HEK293 (cell line): ENCODE measurements at regions not wholly inside any gene's neighbourhood (a gene's known extent, or its start where the extent isn't known, plus 50 kb on each side); places are given as distances from the start of the nearest gene placed in this dataset.

Experiments used
- CTCF ChIA-PET: fragments of 350-600 bp; formaldehyde crosslinking; extraction: SDS; loops from one replicate; lab custom pipeline; 2021; ENCODE audit warnings: antibody characterized with exemption; lab: Yijun Ruan, JAX
- POLR2A ChIA-PET: fragments of 300-600 bp; formaldehyde crosslinking; extraction: SDS; loops from one replicate; lab custom pipeline; 2020; ENCODE audit warnings: antibody characterized with exemption, inconsistent platforms; lab: Yijun Ruan, JAX
- H3K27ac ChIP-seq: fragments of 200-500 bp; sonication (Bioruptor generic); 2 replicates; pipeline ENCODE4 v1.5.1; 2014; ENCODE audit warnings: low read depth, low read length, control low read depth, inconsistent platforms; ENCODE audit errors: extremely low read depth
- H3K36me3 ChIP-seq, 2 experiments: fragments of 200-500 bp in 1 of 2; sonication (Bioruptor generic) in 1 of 2; 1 replicate in 1 of 2; 2 replicates in 1 of 2; pipeline ENCODE4 v1.5.1; 2014 to 2017; ENCODE audit warnings: inconsistent platforms in 2 of 2, low read length in 2 of 2; ENCODE audit not compliant: control insufficient read depth in 2 of 2, insufficient read depth in 1 of 2
- H3K4me1 ChIP-seq: fragments of 200-500 bp; sonication (Bioruptor generic); 2 replicates; pipeline ENCODE4 v1.5.1; 2014; ENCODE audit warnings: mild to moderate bottlenecking, low read length, inconsistent platforms; ENCODE audit not compliant: control insufficient read depth, insufficient read depth
- H3K4me3 ChIP-seq: 2 replicates; pipeline ENCODE4 v1.5.1; 2011; ENCODE audit warnings: low read depth, mild to moderate bottlenecking, control low read depth, low read length, moderate library complexity
- H3K9me3 ChIP-seq: fragments of 200-500 bp; sonication (Bioruptor generic); 2 replicates; pipeline ENCODE4 v1.5.1; 2014; ENCODE audit warnings: low read depth, low read length, inconsistent platforms; ENCODE audit not compliant: control insufficient read depth, insufficient read depth
- BCL11B ChIP-seq: fragments of 450-650 bp; formaldehyde crosslinking; IDR thresholded peaks from 2 replicates; pipeline ENCODE4 v1.5.1; 2016; ENCODE audit warnings: low read depth, missing biosample characterization, missing genetic modification characterization
- KLF9 ChIP-seq: fragments of 450-650 bp; formaldehyde crosslinking; IDR thresholded peaks from 2 replicates; pipeline ENCODE4 v1.5.1; 2016; ENCODE audit warnings: missing biosample characterization, missing genetic modification characterization, low read depth
- MZF1 ChIP-seq: fragments of 450-650 bp; formaldehyde crosslinking; IDR thresholded peaks from 2 replicates; pipeline ENCODE4 v1.5.1; 2017; ENCODE audit warnings: missing biosample characterization, missing genetic modification characterization, borderline replicate concordance
- REPIN1 ChIP-seq: fragments of 450-650 bp; formaldehyde crosslinking; IDR thresholded peaks from 2 replicates; pipeline ENCODE4 v1.5.1; 2017; ENCODE audit warnings: missing biosample characterization, missing genetic modification characterization, low read depth
- SETDB1 ChIP-seq: IDR thresholded peaks from one replicate; pipeline ENCODE4 v1.6.1; 2017; ENCODE audit warnings: mild to moderate bottlenecking, low read length, moderate library complexity, mixed read lengths; ENCODE audit not compliant: insufficient read length
- WT1 ChIP-seq: fragments of 450-650 bp; formaldehyde crosslinking; IDR thresholded peaks from 2 replicates; pipeline ENCODE4 v1.5.1; 2016; ENCODE audit warnings: missing biosample characterization, missing genetic modification characterization
- ZBTB7A ChIP-seq: fragments of 450-650 bp; formaldehyde crosslinking; IDR thresholded peaks from 2 replicates; pipeline ENCODE4 v1.5.1; 2016; ENCODE audit warnings: low read depth, missing biosample characterization, missing genetic modification characterization
- ZFHX2 ChIP-seq: fragments of 450-650 bp; formaldehyde crosslinking; conservative IDR thresholded peaks from 2 replicates; pipeline ENCODE4 v1.5.1; 2016; ENCODE audit warnings: missing biosample characterization, missing genetic modification characterization
- ZIC2 ChIP-seq: fragments of 450-650 bp; formaldehyde crosslinking; IDR thresholded peaks from 2 replicates; pipeline ENCODE4 v1.5.1; 2016; ENCODE audit warnings: missing biosample characterization, missing genetic modification characterization
- ZNF138 ChIP-seq: fragments of 450-650 bp; formaldehyde crosslinking; IDR thresholded peaks from 2 replicates; pipeline ENCODE4 v1.5.1; 2016; ENCODE audit warnings: missing biosample characterization, missing genetic modification characterization, borderline replicate concordance
- ZNF157 ChIP-seq: fragments of 450-650 bp; formaldehyde crosslinking; IDR thresholded peaks from 2 replicates; pipeline ENCODE4 v1.5.1; 2016; ENCODE audit warnings: missing biosample characterization, missing genetic modification characterization
- ZNF19 ChIP-seq: fragments of 450-650 bp; formaldehyde crosslinking; IDR thresholded peaks from 2 replicates; pipeline ENCODE4; 2016; ENCODE audit warnings: missing biosample characterization, missing genetic modification characterization, low read depth
- ZNF2 ChIP-seq: fragments of 450-650 bp; formaldehyde crosslinking; IDR thresholded peaks from 2 replicates; pipeline ENCODE4 v1.5.1; 2016; ENCODE audit warnings: missing biosample characterization, missing genetic modification characterization
- ZNF23 ChIP-seq: fragments of 450-650 bp; formaldehyde crosslinking; IDR thresholded peaks from 2 replicates; pipeline ENCODE4 v1.5.1; 2016; ENCODE audit warnings: missing biosample characterization, missing genetic modification characterization, borderline replicate concordance
- ZNF24 ChIP-seq: fragments of 450-650 bp; formaldehyde crosslinking; IDR thresholded peaks from 2 replicates; pipeline ENCODE4 v1.5.1; 2016; ENCODE audit warnings: missing biosample characterization, missing genetic modification characterization
- ZNF362 ChIP-seq: fragments of 450-650 bp; formaldehyde crosslinking; IDR thresholded peaks from 2 replicates; pipeline ENCODE4 v1.5.1; 2016; ENCODE audit warnings: missing biosample characterization, missing genetic modification characterization
- ZNF404 ChIP-seq: fragments of 450-650 bp; formaldehyde crosslinking; IDR thresholded peaks from 2 replicates; pipeline ENCODE4 v1.5.1; 2017; ENCODE audit warnings: missing biosample characterization, missing genetic modification characterization
- ZNF529 ChIP-seq: fragments of 450-650 bp; formaldehyde crosslinking; IDR thresholded peaks from 2 replicates; pipeline ENCODE4 v1.5.1; 2017; ENCODE audit warnings: missing genetic modification characterization, missing biosample characterization; ENCODE audit not compliant: insufficient replicate concordance
- ZNF530 ChIP-seq: fragments of 450-650 bp; formaldehyde crosslinking; IDR thresholded peaks from 2 replicates; pipeline ENCODE4 v1.5.1; 2016; ENCODE audit warnings: low read depth, missing biosample characterization, missing genetic modification characterization
- ZNF624 ChIP-seq: fragments of 450-650 bp; formaldehyde crosslinking; IDR thresholded peaks from 2 replicates; pipeline ENCODE4 v1.5.1; 2017; ENCODE audit warnings: missing biosample characterization, missing genetic modification characterization
- ZNF626 ChIP-seq: fragments of 450-650 bp; sonication (Bioruptor Pico); formaldehyde crosslinking; IDR thresholded peaks from 2 replicates; pipeline ENCODE4 v1.5.1; 2018; ENCODE audit warnings: missing biosample characterization, missing genetic modification characterization, inconsistent platforms
- ZNF776 ChIP-seq: fragments of 450-650 bp; formaldehyde crosslinking; IDR thresholded peaks from 2 replicates; pipeline ENCODE4 v1.5.0; 2017; ENCODE audit warnings: missing biosample characterization, missing genetic modification characterization, borderline replicate concordance
- ZNF843 ChIP-seq: fragments of 450-650 bp; formaldehyde crosslinking; IDR thresholded peaks from 2 replicates; pipeline ENCODE4 v1.5.1; 2016; ENCODE audit warnings: missing biosample characterization, missing genetic modification characterization
- ZSCAN30 ChIP-seq: fragments of 450-650 bp; IDR thresholded peaks from 2 replicates; pipeline ENCODE4 v1.5.1; 2018; ENCODE audit warnings: missing biosample characterization, mild to moderate bottlenecking, missing genetic modification characterization, moderate library complexity
- TF ChIP-seq, protein P1 (sequence below): fragments of 450-650 bp; formaldehyde crosslinking; IDR thresholded peaks from 2 replicates; pipeline ENCODE4 v1.5.1; 2017; ENCODE audit warnings: missing biosample characterization, missing genetic modification characterization
- TF ChIP-seq, protein P2 (sequence below): fragments of 450-650 bp; formaldehyde crosslinking; IDR thresholded peaks from 2 replicates; pipeline ENCODE4 v1.5.1; 2017; ENCODE audit warnings: missing biosample characterization, missing genetic modification characterization
- TF ChIP-seq, protein P3 (sequence below): fragments of 450-650 bp; formaldehyde crosslinking; IDR thresholded peaks from 2 replicates; pipeline ENCODE4 v1.5.1; 2016; ENCODE audit warnings: missing biosample characterization, missing genetic modification characterization

- Histone ChIP-seq H3K4me3 (no peak overlapping the region), H3K27ac (no peak overlapping the region), H3K4me1 (peaks cover 6% of the 10 kb centered on the region; the same call in 1 of the 2 replicates), H3K9me3 (no peaks in the 10 kb centered on the region), H3K36me3 (no peaks in the 10 kb centered on the region)
- CTCF ChIA-PET = interaction anchor here (0.5 kb wide), 1 partner anchor 59 kb away, joined by 4 read pairs; no protein-coding TSS in a partner anchor
- POLR2A ChIA-PET = no interaction called here
- TF ChIP-seq ZNF404 (tag by site-specific recombination) (no peak), ZNF2 (tag by site-specific recombination) (no peak), KLF9 (no peak), ZNF529 (tag by site-specific recombination) (no peak), ZNF624 (no peak), ZIC2 (no peak), ZFHX2 (tag by site-specific recombination) (no peak), SETDB1 (no peak), ZNF626 (tag by site-specific recombination) (no peak), BCL11B (tag by site-specific recombination) (no peak), ZNF23 (no peak), MZF1 (tag by site-specific recombination) (no peak), WT1 (tag by site-specific recombination) (no peak), ZNF362 (tag by site-specific recombination) (no peak)
- TF ChIP-seq, protein P1, sequence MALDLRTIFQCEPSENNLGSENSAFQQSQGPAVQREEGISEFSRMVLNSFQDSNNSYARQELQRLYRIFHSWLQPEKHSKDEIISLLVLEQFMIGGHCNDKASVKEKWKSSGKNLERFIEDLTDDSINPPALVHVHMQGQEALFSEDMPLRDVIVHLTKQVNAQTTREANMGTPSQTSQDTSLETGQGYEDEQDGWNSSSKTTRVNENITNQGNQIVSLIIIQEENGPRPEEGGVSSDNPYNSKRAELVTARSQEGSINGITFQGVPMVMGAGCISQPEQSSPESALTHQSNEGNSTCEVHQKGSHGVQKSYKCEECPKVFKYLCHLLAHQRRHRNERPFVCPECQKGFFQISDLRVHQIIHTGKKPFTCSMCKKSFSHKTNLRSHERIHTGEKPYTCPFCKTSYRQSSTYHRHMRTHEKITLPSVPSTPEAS = no peak
- TF ChIP-seq, protein P2, sequence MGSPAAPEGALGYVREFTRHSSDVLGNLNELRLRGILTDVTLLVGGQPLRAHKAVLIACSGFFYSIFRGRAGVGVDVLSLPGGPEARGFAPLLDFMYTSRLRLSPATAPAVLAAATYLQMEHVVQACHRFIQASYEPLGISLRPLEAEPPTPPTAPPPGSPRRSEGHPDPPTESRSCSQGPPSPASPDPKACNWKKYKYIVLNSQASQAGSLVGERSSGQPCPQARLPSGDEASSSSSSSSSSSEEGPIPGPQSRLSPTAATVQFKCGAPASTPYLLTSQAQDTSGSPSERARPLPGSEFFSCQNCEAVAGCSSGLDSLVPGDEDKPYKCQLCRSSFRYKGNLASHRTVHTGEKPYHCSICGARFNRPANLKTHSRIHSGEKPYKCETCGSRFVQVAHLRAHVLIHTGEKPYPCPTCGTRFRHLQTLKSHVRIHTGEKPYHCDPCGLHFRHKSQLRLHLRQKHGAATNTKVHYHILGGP (tag by site-specific recombination) = no peak
Measured at GRCh38 chr3:69530554-69530953, 144.7 kb upstream of the FRMD4B start.

DNA sequence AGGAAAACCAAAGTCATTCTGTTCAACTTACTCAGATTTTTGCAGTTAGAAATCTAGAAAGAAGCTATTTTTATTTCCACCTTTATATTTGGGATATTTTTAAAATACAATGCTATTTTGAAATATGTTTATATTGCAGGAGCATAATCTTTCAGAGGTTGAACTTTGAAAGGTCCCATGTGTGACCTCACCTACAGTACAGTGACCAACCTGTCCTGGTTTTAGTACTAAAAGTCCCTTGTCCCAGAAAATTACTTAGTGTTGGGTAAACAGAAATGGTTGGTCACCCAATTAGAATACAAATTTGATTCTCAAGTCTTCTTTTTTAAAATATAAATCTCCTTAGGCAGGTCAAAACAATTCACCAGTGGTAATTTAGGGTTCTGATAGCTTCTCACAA, 141.6 kb upstream of the FRMD4B start:
- CTCF ChIA-PET = no interaction called here
- TF ChIP-seq ZNF24 = no peak
- POLR2A ChIA-PET = no interaction called here

GRCh38 chr3:69524816-69525215, 138.9 kb upstream of the FRMD4B start:
- POLR2A ChIA-PET = no interaction called here
- CTCF ChIA-PET = no interaction called here
- Histone ChIP-seq H3K27ac (no peak overlapping the region), H3K4me1 (no peaks in the 10 kb centered on the region), H3K4me3 (no peak overlapping the region), H3K9me3 (no peaks in the 10 kb centered on the region), H3K36me3 (no peaks in the 10 kb centered on the region)
- TF ChIP-seq ZIC2 (no peak), ZBTB7A (tag by site-specific recombination) (no peak), ZSCAN30 (tag by site-specific recombination) (no peak), ZNF843 (no peak), ZNF530 (no peak), SETDB1 (no peak), ZNF2 (tag by site-specific recombination) (no peak), ZNF138 (tag by site-specific recombination) (no peak), REPIN1 (tag by site-specific recombination) (no peak), ZNF19 (tag by site-specific recombination) (no peak), ZNF776 (tag by site-specific recombination) (no peak), ZNF157 (no peak)
- TF ChIP-seq, protein P3, sequence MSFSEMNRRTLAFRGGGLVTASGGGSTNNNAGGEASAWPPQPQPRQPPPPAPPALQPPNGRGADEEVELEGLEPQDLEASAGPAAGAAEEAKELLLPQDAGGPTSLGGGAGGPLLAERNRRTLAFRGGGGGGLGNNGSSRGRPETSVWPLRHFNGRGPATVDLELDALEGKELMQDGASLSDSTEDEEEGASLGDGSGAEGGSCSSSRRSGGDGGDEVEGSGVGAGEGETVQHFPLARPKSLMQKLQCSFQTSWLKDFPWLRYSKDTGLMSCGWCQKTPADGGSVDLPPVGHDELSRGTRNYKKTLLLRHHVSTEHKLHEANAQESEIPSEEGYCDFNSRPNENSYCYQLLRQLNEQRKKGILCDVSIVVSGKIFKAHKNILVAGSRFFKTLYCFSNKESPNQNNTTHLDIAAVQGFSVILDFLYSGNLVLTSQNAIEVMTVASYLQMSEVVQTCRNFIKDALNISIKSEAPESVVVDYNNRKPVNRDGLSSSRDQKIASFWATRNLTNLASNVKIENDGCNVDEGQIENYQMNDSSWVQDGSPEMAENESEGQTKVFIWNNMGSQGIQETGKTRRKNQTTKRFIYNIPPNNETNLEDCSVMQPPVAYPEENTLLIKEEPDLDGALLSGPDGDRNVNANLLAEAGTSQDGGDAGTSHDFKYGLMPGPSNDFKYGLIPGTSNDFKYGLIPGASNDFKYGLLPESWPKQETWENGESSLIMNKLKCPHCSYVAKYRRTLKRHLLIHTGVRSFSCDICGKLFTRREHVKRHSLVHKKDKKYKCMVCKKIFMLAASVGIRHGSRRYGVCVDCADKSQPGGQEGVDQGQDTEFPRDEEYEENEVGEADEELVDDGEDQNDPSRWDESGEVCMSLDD (tag by site-specific recombination) = no peak

More for the DNA sequence above, 141.6 kb upstream of the FRMD4B start:
- Histone ChIP-seq H3K4me3 (no peak overlapping the region), H3K27ac (no peak overlapping the region), H3K9me3 (no peaks in the 10 kb centered on the region), H3K36me3 (no peaks in the 10 kb centered on the region), H3K4me1 (peaks cover 6% of the 10 kb centered on the region; the same call in 1 of the 2 replicates)
